ENCODE measurements at regions not wholly inside any gene's neighbourhood (a gene's known extent, or its start where the extent isn't known, plus 50 kb on each side); places are given as distances from the start of the nearest gene placed in this dataset.

- Histone ChIP-seq H3K4me2 (ENCODE audit: low read length) (no peak overlapping the region), H3K9me3 (ENCODE audit: control insufficient read depth, low read length) (no peaks in the 10 kb centered on the region), H3K4me3 (ENCODE audit: low read depth, low read length) (no peak overlapping the region), H3K27me3 (ENCODE audit: control insufficient read depth, insufficient read depth, low read length) (no peaks in the 10 kb centered on the region), H3K9ac (no peak overlapping the region), H3K4me1 (no peaks in the 10 kb centered on the region), H3K36me3 (ENCODE audit: control insufficient read depth, insufficient read depth, low read length) (no peaks in the 10 kb centered on the region), H3K79me2 (no peaks in the 10 kb centered on the region), H2AFZ (no peak overlapping the region), H3K27ac (no peak overlapping the region)
- no peak for TF ChIP-seq CTCF (IDR thresholded peaks at IDR 0.05)
Measured at GRCh38 chr3:106035619-106036018, 166.8 kb upstream of the CBLB start.

GRCh38 chr3:106036696-106037095, 167.9 kb upstream of the CBLB start:
- no peak for TF ChIP-seq CTCF (IDR thresholded peaks at IDR 0.05)
- no peak overlapping the region for H3K4me3 ChIP-seq (ENCODE audit: low read depth, low read length)
- no peak overlapping the region for H3K27ac ChIP-seq
- H3K9ac ChIP-seq = no peak overlapping the region
- H3K9me3 ChIP-seq (ENCODE audit: control insufficient read depth, low read length) = no peaks in the 10 kb centered on the region
- no peaks in the 10 kb centered on the region for H3K79me2 ChIP-seq
- no peak overlapping the region for H2AFZ ChIP-seq
- H3K4me2 ChIP-seq (ENCODE audit: low read length) = no peak overlapping the region
- no peaks in the 10 kb centered on the region for H3K27me3 ChIP-seq (ENCODE audit: control insufficient read depth, insufficient read depth, low read length)
- no peaks in the 10 kb centered on the region for H3K4me1 ChIP-seq
- no peaks in the 10 kb centered on the region for H3K36me3 ChIP-seq (ENCODE audit: control insufficient read depth, insufficient read depth, low read length)

- TF ChIP-seq CTCF (IDR thresholded peaks at IDR 0.05) = no peak
- H3K27me3 ChIP-seq (ENCODE audit: control insufficient read depth, insufficient read depth, low read length) = no peaks in the 10 kb centered on the region
Measured at GRCh38 chr3:106047221-106047620, 178.4 kb upstream of the CBLB start.

GRCh38 chr3:106048946-106049481, 180.2 kb upstream of the CBLB start:
- no peaks in the 10 kb centered on the region for H3K4me1 ChIP-seq
- H3K36me3 ChIP-seq (ENCODE audit: control insufficient read depth, insufficient read depth, low read length) = no peaks in the 10 kb centered on the region
- H3K9ac ChIP-seq = no peak overlapping the region
- H3K27me3 ChIP-seq (ENCODE audit: control insufficient read depth, insufficient read depth, low read length) = no peaks in the 10 kb centered on the region
- no peaks in the 10 kb centered on the region for H3K9me3 ChIP-seq (ENCODE audit: control insufficient read depth, low read length)
- no peak overlapping the region for H3K27ac ChIP-seq
- H3K4me3 ChIP-seq (ENCODE audit: low read depth, low read length) = no peak overlapping the region
- no peak overlapping the region for H2AFZ ChIP-seq
- no peaks in the 10 kb centered on the region for H3K79me2 ChIP-seq
- H3K4me2 ChIP-seq (ENCODE audit: low read length) = no peak overlapping the region
- TF ChIP-seq CTCF (IDR thresholded peaks at IDR 0.05) = no peak

More at GRCh38 chr3:106047221-106047620, 178.4 kb upstream of the CBLB start:
- Histone ChIP-seq H3K9ac (no peak overlapping the region), H3K4me3 (ENCODE audit: low read depth, low read length) (no peak overlapping the region), H3K79me2 (no peaks in the 10 kb centered on the region), H3K4me2 (ENCODE audit: low read length) (no peak overlapping the region), H3K4me1 (no peaks in the 10 kb centered on the region), H3K36me3 (ENCODE audit: control insufficient read depth, insufficient read depth, low read length) (no peaks in the 10 kb centered on the region), H3K27ac (no peak overlapping the region), H3K9me3 (ENCODE audit: control insufficient read depth, low read length) (no peaks in the 10 kb centered on the region), H2AFZ (no peak overlapping the region)

- H3K79me2 ChIP-seq = no peaks in the 10 kb centered on the region
- H3K27ac ChIP-seq = no peak overlapping the region
- H3K9me3 ChIP-seq (ENCODE audit: control insufficient read depth, low read length) = no peaks in the 10 kb centered on the region
- H3K36me3 ChIP-seq (ENCODE audit: control insufficient read depth, insufficient read depth, low read length) = no peaks in the 10 kb centered on the region
- no peak overlapping the region for H3K9ac ChIP-seq
- H3K4me1 ChIP-seq = no peaks in the 10 kb centered on the region
- H3K4me3 ChIP-seq (ENCODE audit: low read depth, low read length) = no peak overlapping the region
- no peak overlapping the region for H2AFZ ChIP-seq
- no peak overlapping the region for H3K4me2 ChIP-seq (ENCODE audit: low read length)
- TF ChIP-seq CTCF (IDR thresholded peaks at IDR 0.05) = no peak
- no peaks in the 10 kb centered on the region for H3K27me3 ChIP-seq (ENCODE audit: control insufficient read depth, insufficient read depth, low read length)
Measured at GRCh38 chr3:106049821-106050220, 181.0 kb upstream of the CBLB start.

Data from parathyroid adenoma (tissue), 2 donors.